ENCODE measurements at regions not wholly inside any gene's neighbourhood (a gene's known extent, or its start where the extent isn't known, plus 50 kb on each side); places are given as distances from the start of the nearest gene placed in this dataset.
"Not testable (repeated sequence)": the region's sequence is repeated elsewhere in the genome, so short reads cannot be mapped to it uniquely, and the experiment has no call there.

GRCh38 chr1:120357046-120357445 lies 57.8 kb upstream of the NBPF8 start:
- peak overlapping the region in 1 of 3 donors; percentile 88 for H3K27ac Mint-ChIP-seq
- not testable (repeated sequence) for H3K27me3 Mint-ChIP-seq, H3K36me3 Mint-ChIP-seq, H3K4me3 Mint-ChIP-seq, H3K9me3 Mint-ChIP-seq, H3K4me1 Mint-ChIP-seq

GRCh38 chr1:120356170-120356569 lies 58.7 kb upstream of the NBPF8 start:
- not testable (repeated sequence) for H3K4me1 Mint-ChIP-seq, H3K4me3 Mint-ChIP-seq, H3K36me3 Mint-ChIP-seq, H3K27ac Mint-ChIP-seq, H3K9me3 Mint-ChIP-seq, H3K27me3 Mint-ChIP-seq

GRCh38 chr1:120354618-120355184 lies 60.1 kb upstream of the NBPF8 start:
- Mint-ChIP-seq H3K4me3 (peak overlapping the region; percentile 86 to 99 (median 94)), H3K27ac (peak overlapping the region; percentile 99 to 100 (median 99))
- H3K9me3 Mint-ChIP-seq, H3K27me3 Mint-ChIP-seq, H3K36me3 Mint-ChIP-seq, H3K4me1 Mint-ChIP-seq: not testable (repeated sequence)

GRCh38 chr1:120342231-120343073 lies 72.4 kb upstream of the NBPF8 start:
- H3K4me3 Mint-ChIP-seq = peak overlapping the region; percentile 55 to 94 (median 82)

GRCh38 chr1:120341756-120342155 lies 73.1 kb upstream of the NBPF8 start:
- not testable (repeated sequence) for H3K36me3 Mint-ChIP-seq, H3K9me3 Mint-ChIP-seq, H3K4me1 Mint-ChIP-seq, H3K27me3 Mint-ChIP-seq
- H3K27ac Mint-ChIP-seq = peak overlapping the region; percentile 67 to 96 (median 86)
- peak overlapping the region in 3 of 4 donors; percentile 84 to 94 (median 85) for H3K4me3 Mint-ChIP-seq

More at GRCh38 chr1:120342231-120343073, 72.4 kb upstream of the NBPF8 start:
- H3K36me3 Mint-ChIP-seq, H3K9me3 Mint-ChIP-seq, H3K27me3 Mint-ChIP-seq, H3K4me1 Mint-ChIP-seq: not testable (repeated sequence)
- H3K27ac Mint-ChIP-seq = peak overlapping the region; percentile 76 to 96 (median 92)

- H3K27me3 Mint-ChIP-seq, H3K4me1 Mint-ChIP-seq, H3K36me3 Mint-ChIP-seq, H3K9me3 Mint-ChIP-seq: not testable (repeated sequence)
- Mint-ChIP-seq H3K4me3 (peak overlapping the region; percentile 66 to 94 (median 88)), H3K27ac (peak overlapping the region; percentile 71 to 96 (median 90))
Measured at GRCh38 chr1:120340838-120341751, 73.7 kb upstream of the NBPF8 start.

GRCh38 chr1:120315738-120316137 lies 99.1 kb upstream of the NBPF8 start:
- H3K4me1 Mint-ChIP-seq, H3K27ac Mint-ChIP-seq, H3K27me3 Mint-ChIP-seq, H3K36me3 Mint-ChIP-seq, H3K4me3 Mint-ChIP-seq, H3K9me3 Mint-ChIP-seq: not testable (repeated sequence)

- H3K27ac Mint-ChIP-seq, H3K4me3 Mint-ChIP-seq, H3K36me3 Mint-ChIP-seq, H3K9me3 Mint-ChIP-seq, H3K27me3 Mint-ChIP-seq, H3K4me1 Mint-ChIP-seq: not testable (repeated sequence)
Measured at GRCh38 chr1:120311930-120312329, 102.9 kb upstream of the NBPF8 start.

- H3K9me3 Mint-ChIP-seq, H3K27me3 Mint-ChIP-seq, H3K27ac Mint-ChIP-seq, H3K4me1 Mint-ChIP-seq, H3K4me3 Mint-ChIP-seq, H3K36me3 Mint-ChIP-seq: not testable (repeated sequence)
Measured at GRCh38 chr1:120308940-120309578, 105.8 kb upstream of the NBPF8 start.

GRCh38 chr1:120305046-120305445 lies 109.8 kb upstream of the NBPF8 start:
- H3K27me3 Mint-ChIP-seq, H3K9me3 Mint-ChIP-seq, H3K4me3 Mint-ChIP-seq, H3K4me1 Mint-ChIP-seq, H3K27ac Mint-ChIP-seq, H3K36me3 Mint-ChIP-seq: not testable (repeated sequence)

GRCh38 chr1:120304341-120304740 lies 110.5 kb upstream of the NBPF8 start:
- H3K27ac Mint-ChIP-seq, H3K36me3 Mint-ChIP-seq, H3K4me1 Mint-ChIP-seq, H3K27me3 Mint-ChIP-seq, H3K4me3 Mint-ChIP-seq, H3K9me3 Mint-ChIP-seq: not testable (repeated sequence)

- not testable (repeated sequence) for H3K27me3 Mint-ChIP-seq, H3K9me3 Mint-ChIP-seq, H3K27ac Mint-ChIP-seq, H3K36me3 Mint-ChIP-seq, H3K4me1 Mint-ChIP-seq, H3K4me3 Mint-ChIP-seq
Measured at GRCh38 chr1:120299433-120300057, 115.3 kb upstream of the NBPF8 start.

- H3K27ac Mint-ChIP-seq, H3K27me3 Mint-ChIP-seq, H3K4me1 Mint-ChIP-seq, H3K36me3 Mint-ChIP-seq, H3K9me3 Mint-ChIP-seq, H3K4me3 Mint-ChIP-seq: not testable (repeated sequence)
Measured at GRCh38 chr1:120298487-120298886, 116.3 kb upstream of the NBPF8 start.

GRCh38 chr1:120297345-120297953 lies 117.4 kb upstream of the NBPF8 start:
- H3K4me3 Mint-ChIP-seq = not testable (repeated sequence)

GRCh38 chr1:120290105-120290504 lies 113.8 kb upstream of the SEC22B start:
- not testable (repeated sequence) for H3K9me3 Mint-ChIP-seq, H3K4me3 Mint-ChIP-seq, H3K4me1 Mint-ChIP-seq, H3K27ac Mint-ChIP-seq, H3K36me3 Mint-ChIP-seq, H3K27me3 Mint-ChIP-seq

More at GRCh38 chr1:120297345-120297953, 117.4 kb upstream of the NBPF8 start:
- H3K27me3 Mint-ChIP-seq, H3K27ac Mint-ChIP-seq, H3K9me3 Mint-ChIP-seq, H3K4me1 Mint-ChIP-seq, H3K36me3 Mint-ChIP-seq: not testable (repeated sequence)
